ENCODE measurements at regions not wholly inside any gene's neighbourhood (a gene's known extent, or its start where the extent isn't known, plus 50 kb on each side); places are given as distances from the start of the nearest gene placed in this dataset.
"Not testable (repeated sequence)": the region's sequence is repeated elsewhere in the genome, so short reads cannot be mapped to it uniquely, and the experiment has no call there.

- H3K4me3 ChIP-seq (ENCODE audit: low read depth, low read length): no peak overlapping the region
- TF ChIP-seq CTCF (IDR thresholded peaks at IDR 0.05; ENCODE audit: low read depth, low read length, missing control alignments): no peak
- in situ Hi-C loops (cut with HindIII; ENCODE audit: low sequenced_read_pairs): no loop called here
- DNase-seq (ENCODE audit: low read depth): no peak
Observed at GRCh38 chr5:166119506-166119905, 2171.9 kb upstream of the WWC1 start.

GRCh38 chr5:166123717-166124116 is 2167.7 kb upstream of the WWC1 start:
- H3K4me3 ChIP-seq (ENCODE audit: low read depth, low read length): no peak overlapping the region
- DNase-seq (ENCODE audit: low read depth): no peak
- in situ Hi-C loops (cut with HindIII; ENCODE audit: low sequenced_read_pairs): loop anchor here (5.0 kb wide), 1 partner anchor 61 kb away; no protein-coding TSS in a partner anchor
- no peak for TF ChIP-seq CTCF (IDR thresholded peaks at IDR 0.05; ENCODE audit: low read depth, low read length, missing control alignments)

- in situ Hi-C loops (cut with HindIII; ENCODE audit: low sequenced_read_pairs): no loop called here
- TF ChIP-seq CTCF (IDR thresholded peaks at IDR 0.05; ENCODE audit: low read depth, low read length, missing control alignments): no peak
- no peak for DNase-seq (ENCODE audit: low read depth)
- no peak overlapping the region for H3K4me3 ChIP-seq (ENCODE audit: low read depth, low read length)
Observed at GRCh38 chr5:166127766-166128570, 2163.5 kb upstream of the WWC1 start.

GRCh38 chr5:166145107-166145506 is 2146.3 kb upstream of the WWC1 start:
- H3K4me3 ChIP-seq (ENCODE audit: low read depth, low read length); in situ Hi-C loops (cut with HindIII; ENCODE audit: low sequenced_read_pairs); DNase-seq (ENCODE audit: low read depth): not testable (repeated sequence)

- no peak for TF ChIP-seq CTCF (IDR thresholded peaks at IDR 0.05; ENCODE audit: low read depth, low read length, missing control alignments)
- H3K4me3 ChIP-seq (ENCODE audit: low read depth, low read length): no peak overlapping the region
- no peak for DNase-seq (ENCODE audit: low read depth)
- in situ Hi-C loops (cut with HindIII; ENCODE audit: low sequenced_read_pairs): no loop called here
Observed at GRCh38 chr5:166163996-166164610, 2127.3 kb upstream of the WWC1 start.

- no peak for TF ChIP-seq CTCF (IDR thresholded peaks at IDR 0.05; ENCODE audit: low read depth, low read length, missing control alignments)
- no peak overlapping the region for H3K4me3 ChIP-seq (ENCODE audit: low read depth, low read length)
- in situ Hi-C loops (cut with HindIII; ENCODE audit: low sequenced_read_pairs): no loop called here
- peak; percentile 2 for DNase-seq (ENCODE audit: low read depth)
Observed at GRCh38 chr5:166165596-166165995, 2125.8 kb upstream of the WWC1 start.

GRCh38 chr5:166166071-166166470 is 2125.4 kb upstream of the WWC1 start:
- in situ Hi-C loops (cut with HindIII; ENCODE audit: low sequenced_read_pairs): no loop called here
- no peak for DNase-seq (ENCODE audit: low read depth)
- H3K4me3 ChIP-seq (ENCODE audit: low read depth, low read length): no peak overlapping the region

More at GRCh38 chr5:166166071-166166470, 2125.4 kb upstream of the WWC1 start:
- no peak for TF ChIP-seq CTCF (IDR thresholded peaks at IDR 0.05; ENCODE audit: low read depth, low read length, missing control alignments)

Measured in astrocyte of the cerebellum (primary cell).